Neural cell (in vitro differentiated cells): ENCODE measurements at regions not wholly inside any gene's neighbourhood (a gene's known extent, or its start where the extent isn't known, plus 50 kb on each side); places are given as distances from the start of the nearest gene placed in this dataset.

Source experiments
- H2AFZ ChIP-seq: fragments of 200-600, 300-800 bp; sonication (generic), shearing (Covaris generic); 2 replicates; pipeline ENCODE4 v1.6.0; 2014; ENCODE audit warnings: low read depth, mild to moderate bottlenecking, antibody characterized with exemption, low read length, moderate library complexity
- H3F3A ChIP-seq: fragments of 200-600 bp; shearing (Covaris generic); 2 replicates; pipeline ENCODE4 v1.6.1; 2016; ENCODE audit warnings: mild to moderate bottlenecking, moderate library complexity, mixed read lengths, antibody characterized with exemption, low read length; ENCODE audit not compliant: insufficient read depth, poor library complexity, severe bottlenecking
- H3K27ac ChIP-seq: fragments of 200-600, 300-800 bp; sonication (generic), shearing (Covaris generic); 2 replicates; pipeline ENCODE4 v1.5.1; 2014; ENCODE audit warnings: mild to moderate bottlenecking, low read length, moderate library complexity
- H3K27me3 ChIP-seq: fragments of 300-800, 200-600 bp; sonication (generic), shearing (Covaris generic); 2 replicates; pipeline ENCODE4 v1.6.0; 2014; ENCODE audit warnings: mild to moderate bottlenecking, low read depth, low read length, moderate library complexity; ENCODE audit not compliant: insufficient read depth
- H3K36me3 ChIP-seq: fragments of 300-800, 200-600 bp; sonication (generic), shearing (Covaris generic); 2 replicates; pipeline ENCODE4 v1.5.1; 2014; ENCODE audit warnings: mild to moderate bottlenecking, antibody characterized with exemption, low read length, moderate library complexity; ENCODE audit not compliant: insufficient read depth
- H3K4me2 ChIP-seq: fragments of 300-800, 200-600 bp; sonication (generic), shearing (Covaris generic); 2 replicates; pipeline ENCODE4 v1.6.0; 2014; ENCODE audit warnings: mild to moderate bottlenecking, low read length
- H3K4me3 ChIP-seq: fragments of 300-800, 200-600 bp; sonication (generic), shearing (Covaris generic); 2 replicates; pipeline ENCODE4 v1.5.1; 2014; ENCODE audit warnings: mild to moderate bottlenecking, low read length, moderate library complexity
- H3K79me2 ChIP-seq: fragments of 200-600 bp; shearing (Covaris generic); replicated peaks from 2 replicates; pipeline ENCODE4 v1.6.0; 2014; ENCODE audit warnings: mild to moderate bottlenecking, low read length, moderate library complexity; ENCODE audit not compliant: insufficient read depth
- H3K9ac ChIP-seq: fragments of 300-800, 200-600 bp; sonication (generic), shearing (Covaris generic); 2 replicates; pipeline ENCODE4 v1.6.1; 2016; ENCODE audit warnings: mild to moderate bottlenecking, low read length, mixed read lengths
- H3K9me2 ChIP-seq: fragments of 200-600 bp; shearing (Covaris generic); 2 replicates; pipeline ENCODE4 v1.6.1; 2016; ENCODE audit warnings: mild to moderate bottlenecking, low read length, mixed read lengths; ENCODE audit not compliant: insufficient read depth
- H3K9me3 ChIP-seq: fragments of 200-600, 300-800 bp; sonication (generic), shearing (Covaris generic); 2 replicates; pipeline ENCODE4 v1.6.1; 2016; ENCODE audit warnings: mild to moderate bottlenecking, mixed run types, low read length, moderate library complexity, mixed read lengths
- H4K20me1 ChIP-seq: fragments of 200-600 bp; shearing (Covaris generic); 2 replicates; pipeline ENCODE4 v1.6.1; 2016; ENCODE audit warnings: mild to moderate bottlenecking, mixed run types; ENCODE audit not compliant: insufficient read depth
- EP300 ChIP-seq: fragments of 450-650 bp; conservative IDR thresholded peaks from 2 replicates; pipeline ENCODE4 v1.6.1; 2014; ENCODE audit warnings: antibody characterized with exemption, mild to moderate bottlenecking, moderate library complexity; ENCODE audit not compliant: poor library complexity, severe bottlenecking
- EZH2 ChIP-seq: fragments of 200-600, 300-800 bp; shearing (Covaris generic), sonication (generic); IDR thresholded peaks from 2 replicates; pipeline ENCODE4 v1.6.1; 2014; ENCODE audit warnings: antibody characterized with exemption, low read length, borderline replicate concordance, mild to moderate bottlenecking; ENCODE audit not compliant: insufficient read depth, poor library complexity, severe bottlenecking
- MXI1 ChIP-seq: fragments of 450-650 bp; conservative IDR thresholded peaks from 2 replicates; pipeline ENCODE4 v1.6.1; 2014; ENCODE audit warnings: antibody characterized with exemption, mild to moderate bottlenecking; ENCODE audit not compliant: poor library complexity, severe bottlenecking
- POLR2AphosphoS5 ChIP-seq: IDR thresholded peaks from 2 replicates; pipeline ENCODE4 v1.6.1; 2012
- RAD21 ChIP-seq: fragments of 450-650 bp; conservative IDR thresholded peaks from 2 replicates; pipeline ENCODE4 v1.6.1; 2014; ENCODE audit warnings: antibody characterized with exemption, mild to moderate bottlenecking, moderate library complexity
- SMC3 ChIP-seq: fragments of 450-650 bp; conservative IDR thresholded peaks from 2 replicates; pipeline ENCODE4 v1.6.1; 2014; ENCODE audit warnings: antibody characterized with exemption, mild to moderate bottlenecking, moderate library complexity; ENCODE audit not compliant: poor library complexity
- TAF1 ChIP-seq: IDR thresholded peaks from 2 replicates; pipeline ENCODE4 v1.6.1; 2012; ENCODE audit warnings: low read depth
- TF ChIP-seq, protein P1 (sequence below): fragments of 450-650 bp; IDR thresholded peaks from 2 replicates; pipeline ENCODE4 v1.5.1; 2014; ENCODE audit warnings: antibody characterized with exemption, mild to moderate bottlenecking, moderate library complexity; ENCODE audit not compliant: poor library complexity, severe bottlenecking
- TF ChIP-seq, protein P2 (sequence below): IDR thresholded peaks from 2 replicates; pipeline ENCODE4 v1.6.1; 2012; ENCODE audit warnings: borderline replicate concordance

DNA sequence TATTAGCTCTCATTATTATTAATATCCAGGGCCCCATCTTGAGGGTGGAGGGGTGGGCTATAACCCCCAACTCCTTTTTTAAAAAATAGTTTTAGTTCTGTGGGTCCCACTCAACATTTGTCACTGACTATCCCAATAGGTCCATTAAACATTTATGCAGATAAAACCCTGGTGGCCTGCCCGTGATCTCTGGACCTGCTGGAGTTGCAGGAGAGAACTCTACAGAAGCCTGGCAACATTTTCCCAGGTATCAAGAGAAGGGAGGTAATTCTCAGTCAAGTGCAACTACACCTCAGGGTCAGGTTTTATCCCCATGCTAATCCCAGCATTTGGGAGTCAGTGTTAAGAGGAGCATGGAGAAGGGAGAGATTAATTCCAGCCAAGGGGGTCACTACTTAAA, 264.4 kb upstream of the PROK2 start:
- no peak overlapping the region for H3K27ac ChIP-seq
- H3K27me3 ChIP-seq, result no peaks in the 10 kb centered on the region
- TF ChIP-seq TAF1 (no peak), MXI1 (no peak), RAD21 (no peak), EZH2 (no peak), POLR2AphosphoS5 (no peak), SMC3 (no peak), EP300 (no peak)
- TF ChIP-seq, protein P1, sequence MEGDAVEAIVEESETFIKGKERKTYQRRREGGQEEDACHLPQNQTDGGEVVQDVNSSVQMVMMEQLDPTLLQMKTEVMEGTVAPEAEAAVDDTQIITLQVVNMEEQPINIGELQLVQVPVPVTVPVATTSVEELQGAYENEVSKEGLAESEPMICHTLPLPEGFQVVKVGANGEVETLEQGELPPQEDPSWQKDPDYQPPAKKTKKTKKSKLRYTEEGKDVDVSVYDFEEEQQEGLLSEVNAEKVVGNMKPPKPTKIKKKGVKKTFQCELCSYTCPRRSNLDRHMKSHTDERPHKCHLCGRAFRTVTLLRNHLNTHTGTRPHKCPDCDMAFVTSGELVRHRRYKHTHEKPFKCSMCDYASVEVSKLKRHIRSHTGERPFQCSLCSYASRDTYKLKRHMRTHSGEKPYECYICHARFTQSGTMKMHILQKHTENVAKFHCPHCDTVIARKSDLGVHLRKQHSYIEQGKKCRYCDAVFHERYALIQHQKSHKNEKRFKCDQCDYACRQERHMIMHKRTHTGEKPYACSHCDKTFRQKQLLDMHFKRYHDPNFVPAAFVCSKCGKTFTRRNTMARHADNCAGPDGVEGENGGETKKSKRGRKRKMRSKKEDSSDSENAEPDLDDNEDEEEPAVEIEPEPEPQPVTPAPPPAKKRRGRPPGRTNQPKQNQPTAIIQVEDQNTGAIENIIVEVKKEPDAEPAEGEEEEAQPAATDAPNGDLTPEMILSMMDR, result no peak
- TF ChIP-seq, protein P2, sequence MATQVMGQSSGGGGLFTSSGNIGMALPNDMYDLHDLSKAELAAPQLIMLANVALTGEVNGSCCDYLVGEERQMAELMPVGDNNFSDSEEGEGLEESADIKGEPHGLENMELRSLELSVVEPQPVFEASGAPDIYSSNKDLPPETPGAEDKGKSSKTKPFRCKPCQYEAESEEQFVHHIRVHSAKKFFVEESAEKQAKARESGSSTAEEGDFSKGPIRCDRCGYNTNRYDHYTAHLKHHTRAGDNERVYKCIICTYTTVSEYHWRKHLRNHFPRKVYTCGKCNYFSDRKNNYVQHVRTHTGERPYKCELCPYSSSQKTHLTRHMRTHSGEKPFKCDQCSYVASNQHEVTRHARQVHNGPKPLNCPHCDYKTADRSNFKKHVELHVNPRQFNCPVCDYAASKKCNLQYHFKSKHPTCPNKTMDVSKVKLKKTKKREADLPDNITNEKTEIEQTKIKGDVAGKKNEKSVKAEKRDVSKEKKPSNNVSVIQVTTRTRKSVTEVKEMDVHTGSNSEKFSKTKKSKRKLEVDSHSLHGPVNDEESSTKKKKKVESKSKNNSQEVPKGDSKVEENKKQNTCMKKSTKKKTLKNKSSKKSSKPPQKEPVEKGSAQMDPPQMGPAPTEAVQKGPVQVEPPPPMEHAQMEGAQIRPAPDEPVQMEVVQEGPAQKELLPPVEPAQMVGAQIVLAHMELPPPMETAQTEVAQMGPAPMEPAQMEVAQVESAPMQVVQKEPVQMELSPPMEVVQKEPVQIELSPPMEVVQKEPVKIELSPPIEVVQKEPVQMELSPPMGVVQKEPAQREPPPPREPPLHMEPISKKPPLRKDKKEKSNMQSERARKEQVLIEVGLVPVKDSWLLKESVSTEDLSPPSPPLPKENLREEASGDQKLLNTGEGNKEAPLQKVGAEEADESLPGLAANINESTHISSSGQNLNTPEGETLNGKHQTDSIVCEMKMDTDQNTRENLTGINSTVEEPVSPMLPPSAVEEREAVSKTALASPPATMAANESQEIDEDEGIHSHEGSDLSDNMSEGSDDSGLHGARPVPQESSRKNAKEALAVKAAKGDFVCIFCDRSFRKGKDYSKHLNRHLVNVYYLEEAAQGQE, result no peak
- H3K4me2 ChIP-seq, result no peak overlapping the region
- H3K36me3 ChIP-seq, result no peaks in the 10 kb centered on the region
- no peaks in the 10 kb centered on the region for H3K9me3 ChIP-seq
- H3K79me2 ChIP-seq, result no peaks in the 10 kb centered on the region
- H3K9me2 ChIP-seq, result no peaks in the 10 kb centered on the region
- H2AFZ ChIP-seq, result no peak overlapping the region
- no peak overlapping the region for H3K4me3 ChIP-seq
- no peaks in the 10 kb centered on the region for H3F3A ChIP-seq
- H4K20me1 ChIP-seq, result no peaks in the 10 kb centered on the region
- H3K9ac ChIP-seq, result no peak overlapping the region

- no peaks in the 10 kb centered on the region for H3K27me3 ChIP-seq
- H3K9me2 ChIP-seq, result no peaks in the 10 kb centered on the region
- no peak overlapping the region for H3K9ac ChIP-seq
- H4K20me1 ChIP-seq, result no peaks in the 10 kb centered on the region
- H3K36me3 ChIP-seq, result no peaks in the 10 kb centered on the region
- no peak for TF ChIP-seq SMC3
- TF ChIP-seq MXI1, result no peak
- TF ChIP-seq, protein P2, result no peak
- TF ChIP-seq EP300, result no peak
- TF ChIP-seq RAD21, result no peak
- TF ChIP-seq, protein P1, result no peak
- H3K27ac ChIP-seq, result no peak overlapping the region
- no peak overlapping the region for H2AFZ ChIP-seq
- no peaks in the 10 kb centered on the region for H3K79me2 ChIP-seq
- H3F3A ChIP-seq, result no peaks in the 10 kb centered on the region
- no peak overlapping the region for H3K4me2 ChIP-seq
- H3K4me3 ChIP-seq, result no peak overlapping the region
- H3K9me3 ChIP-seq, result no peaks in the 10 kb centered on the region
Measured at GRCh38 chr3:72048873-72049272, 263.9 kb upstream of the PROK2 start.
